GM18870 (cell line): ENCODE measurements at regions not wholly inside any gene's neighbourhood (a gene's known extent, or its start where the extent isn't known, plus 50 kb on each side); places are given as distances from the start of the nearest gene placed in this dataset.

ENCODE experiments used
- ATAC-seq: cut with Tn5 transposase; IDR thresholded peaks from one replicate; pipeline ENCODE4 v1.9.1; 2021; ENCODE audit warnings: moderate library complexity; ENCODE audit not compliant: unreplicated experiment

GRCh38 chr7:25893436-25893835, 258.6 kb upstream of the NFE2L3 start:
- ATAC-seq = no peak

DNA sequence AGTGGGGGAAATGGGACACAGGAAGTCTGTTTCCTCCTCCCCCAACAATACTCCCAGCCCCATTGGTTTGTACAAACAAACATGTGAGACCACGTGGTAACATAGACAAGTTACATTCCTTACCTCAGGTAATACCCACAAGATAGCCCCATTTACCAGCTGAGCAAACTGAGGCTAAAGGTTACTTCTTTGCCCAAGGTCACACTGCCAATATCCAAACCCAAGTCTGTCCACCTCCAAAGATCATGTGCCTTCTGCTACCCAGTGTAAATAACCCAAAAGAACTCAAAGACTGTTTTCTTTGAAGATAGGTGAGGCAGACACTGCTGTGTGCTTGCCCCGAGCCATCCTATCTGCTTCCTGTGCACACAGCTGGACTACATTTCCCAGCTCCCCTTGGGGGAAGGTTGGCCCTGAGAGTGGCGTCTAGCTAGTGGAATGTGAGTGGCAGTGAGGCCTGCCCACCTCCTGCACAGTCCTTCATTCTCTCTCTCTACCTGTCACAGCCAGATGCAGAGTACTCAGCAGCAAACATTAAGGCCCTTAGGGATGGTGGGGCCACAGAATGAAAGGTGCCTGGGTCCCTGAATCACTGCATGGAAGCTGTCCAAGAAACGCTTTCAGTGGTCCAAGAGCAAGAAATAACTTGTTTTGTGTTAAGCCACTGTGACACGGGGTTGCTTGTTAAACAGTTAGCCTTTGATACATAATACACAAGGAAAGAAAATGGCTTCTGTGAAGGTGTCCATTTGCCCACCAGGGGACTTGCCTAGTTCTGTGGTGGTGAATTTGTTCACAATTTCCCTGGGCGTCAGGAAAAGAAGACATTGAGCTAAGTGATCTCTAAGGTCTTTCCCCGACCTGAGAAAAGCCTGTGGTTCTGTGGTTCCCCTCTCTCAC, 257.7 kb upstream of the NFE2L3 start:
- no peak for ATAC-seq

DNA sequence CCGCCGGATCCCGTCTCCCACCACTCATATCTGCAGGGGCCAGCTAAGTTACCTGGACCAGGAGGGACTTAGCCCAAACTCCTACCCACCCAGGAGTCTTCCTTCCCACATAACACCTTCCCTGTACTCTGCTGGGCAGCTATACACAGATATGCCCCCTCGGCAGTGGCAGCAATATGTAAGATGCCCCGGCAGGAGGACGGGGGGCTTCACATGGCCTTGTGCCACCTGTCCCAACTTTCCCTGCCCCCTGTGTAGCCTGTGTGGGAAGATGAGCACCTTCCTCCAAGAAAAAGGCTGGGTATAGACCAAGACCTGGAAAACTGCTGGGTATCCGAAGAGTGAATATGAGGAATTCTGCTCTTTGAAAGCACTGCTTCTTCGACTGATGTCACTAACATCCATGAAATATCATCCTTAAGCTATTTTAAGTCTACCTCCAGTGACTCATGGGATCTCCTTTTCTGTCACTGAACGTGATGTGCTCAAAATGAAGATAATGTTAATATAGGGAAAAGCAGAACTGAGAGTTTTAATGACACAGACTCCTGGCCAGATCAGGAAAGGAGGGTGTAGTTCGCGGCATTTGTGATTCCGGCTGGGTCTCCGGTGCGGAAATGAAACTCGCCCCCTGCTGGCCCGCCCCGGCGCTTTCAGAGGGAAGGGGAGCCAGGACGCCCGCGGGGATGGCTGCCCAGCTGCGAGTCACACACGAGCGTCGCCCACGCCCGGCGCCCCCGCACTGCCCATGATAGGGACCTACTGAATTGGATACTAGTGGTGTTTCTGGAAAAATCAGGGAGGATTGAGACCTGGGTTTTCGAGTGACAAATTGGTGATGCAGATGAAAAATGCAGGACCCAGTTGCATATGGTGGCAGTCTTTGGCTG, 256.9 kb upstream of the NFE2L3 start:
- ATAC-seq = peak; percentile 57

GRCh38 chr7:25895792-25896171, 256.2 kb upstream of the NFE2L3 start:
- no peak for ATAC-seq

DNA sequence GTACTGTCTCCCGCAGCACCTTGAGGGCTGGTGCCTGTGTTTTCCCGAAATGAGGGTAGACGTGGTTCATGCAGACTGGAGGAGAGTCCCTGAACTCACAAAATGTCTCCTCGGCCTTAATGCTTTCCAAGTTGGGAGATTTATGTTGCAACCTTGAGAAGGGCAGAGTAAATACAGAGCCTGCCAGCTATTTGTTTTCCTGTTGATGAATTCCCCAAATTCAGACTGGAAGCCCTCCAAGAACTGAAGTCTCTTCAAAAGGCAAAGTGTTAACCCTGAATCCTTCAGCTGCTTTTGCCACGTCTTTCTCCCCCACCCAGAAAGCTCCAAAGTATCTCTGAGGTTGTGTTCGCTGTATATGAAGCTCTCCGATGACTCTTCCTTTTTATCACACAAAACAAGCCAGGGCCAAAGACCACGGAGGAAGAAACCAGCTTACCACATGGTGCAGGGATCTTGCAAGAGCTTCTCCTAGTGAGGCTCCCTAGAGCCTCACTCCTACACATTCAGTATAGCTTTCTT, 254.7 kb upstream of the NFE2L3 start:
- no peak for ATAC-seq

DNA sequence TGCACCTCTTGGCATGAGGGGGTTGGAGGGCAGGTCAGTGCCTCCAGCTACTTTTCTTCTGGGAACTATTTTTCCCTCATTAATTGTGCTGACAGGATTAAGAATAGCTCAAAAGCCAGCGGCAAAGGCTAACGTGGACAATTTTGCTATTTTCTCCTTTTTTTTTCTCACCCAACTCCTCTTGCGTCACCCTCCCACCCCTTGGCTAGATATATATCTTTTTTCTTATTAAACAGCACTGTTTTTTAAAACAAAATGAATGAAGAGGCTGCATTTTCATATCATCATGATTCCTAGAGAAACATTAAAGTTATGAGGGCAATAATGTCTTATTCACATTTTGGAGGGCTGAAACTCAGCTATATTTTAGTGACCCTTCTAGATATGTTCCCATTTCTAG, 251.8 kb upstream of the NFE2L3 start:
- no peak for ATAC-seq

DNA sequence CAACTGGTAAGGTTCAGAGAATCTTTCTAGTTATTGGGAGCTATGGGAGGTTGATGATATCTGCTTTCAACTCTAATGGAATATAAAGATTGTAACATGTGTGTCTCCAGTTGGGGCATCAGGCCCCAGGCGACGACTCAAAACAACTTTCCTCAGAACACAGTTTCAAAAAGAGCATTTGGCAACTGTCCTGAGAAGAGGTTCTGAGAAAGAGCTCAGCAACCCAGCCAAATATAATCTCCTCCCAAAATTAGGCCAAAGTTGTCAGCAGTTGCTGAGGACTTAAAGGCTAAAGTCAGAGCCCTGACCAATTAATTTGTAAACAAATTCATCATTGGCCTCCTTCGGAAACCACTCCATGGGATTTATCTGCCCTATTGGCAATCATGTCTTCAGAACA, 251.1 kb upstream of the NFE2L3 start:
- ATAC-seq = no peak

DNA sequence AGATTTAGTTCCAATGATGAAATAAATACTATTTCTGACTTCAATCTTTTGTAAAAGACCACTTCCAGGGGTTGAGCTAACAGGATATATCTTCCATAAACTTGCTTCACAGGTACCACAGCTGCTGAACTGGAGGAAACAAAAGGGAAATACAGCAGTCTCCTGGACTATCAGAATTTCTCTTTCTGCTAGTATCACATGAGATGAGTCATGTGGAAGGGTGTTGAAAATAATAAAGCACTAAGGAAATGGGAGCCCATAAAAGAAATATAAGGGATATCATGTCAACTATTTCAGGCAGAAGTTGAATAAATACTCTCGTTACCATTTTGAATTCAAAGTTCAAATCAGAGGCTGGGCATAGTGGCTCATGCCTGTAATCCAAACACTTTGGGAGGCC, 250.3 kb upstream of the NFE2L3 start:
- ATAC-seq = no peak

DNA sequence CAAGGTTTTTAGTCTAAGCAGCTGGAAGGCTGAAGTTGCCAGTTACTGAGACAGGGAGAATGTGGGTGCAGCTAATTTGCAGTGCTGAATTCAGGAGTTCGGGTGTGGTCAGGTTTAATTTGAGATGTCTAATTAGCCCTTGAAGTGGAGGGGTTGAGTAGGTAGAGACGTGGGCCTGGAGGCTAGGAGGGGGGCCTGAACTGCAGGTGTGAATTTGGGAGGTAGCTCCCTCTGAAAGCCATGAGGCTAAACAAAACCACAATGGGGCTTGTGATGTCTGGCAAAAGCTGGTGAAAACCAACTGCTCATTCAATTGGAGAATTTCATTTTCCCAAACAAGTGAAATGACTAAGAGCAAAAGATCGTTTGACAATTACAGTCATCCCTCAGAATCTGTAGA, 246.0 kb upstream of the NFE2L3 start:
- ATAC-seq = no peak

DNA sequence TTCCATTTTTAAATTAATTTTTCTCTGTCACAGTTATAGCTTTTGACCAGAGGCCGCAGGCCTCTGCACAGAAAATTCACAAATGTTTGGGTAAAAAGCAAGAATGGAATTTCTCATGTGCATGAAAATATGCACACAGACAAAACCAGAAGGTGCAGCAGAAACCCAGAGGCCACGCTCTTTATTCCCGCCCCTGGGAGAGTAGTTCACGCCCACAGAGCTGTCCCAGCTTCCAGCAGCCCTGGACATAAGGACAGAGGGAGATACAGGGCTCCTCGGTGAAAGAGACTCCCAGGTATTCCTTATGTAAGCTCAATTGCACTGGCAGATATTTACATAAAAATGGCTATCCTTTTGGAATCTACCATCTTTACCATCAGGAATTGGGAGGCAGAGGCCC, 245.2 kb upstream of the NFE2L3 start:
- ATAC-seq = no peak

DNA sequence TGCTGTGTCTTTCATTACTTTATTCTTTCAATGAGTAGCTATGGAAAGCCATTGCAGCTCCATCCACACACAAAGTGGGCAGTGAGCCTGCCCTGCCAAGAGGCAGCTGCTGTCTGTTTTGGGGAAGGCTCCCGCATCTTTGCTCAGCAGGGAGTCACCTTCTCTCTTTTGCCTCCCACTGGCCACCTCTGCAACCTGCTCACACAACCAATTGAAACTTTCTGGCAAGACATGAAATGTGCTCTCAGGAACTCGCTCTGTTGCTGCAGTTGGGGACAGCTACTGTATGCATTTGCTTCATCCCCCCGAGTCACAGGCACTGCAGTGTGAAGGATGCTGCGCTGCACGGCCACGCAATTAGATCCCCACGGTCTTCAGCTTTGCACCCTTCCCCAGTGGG, 244.8 kb upstream of the NFE2L3 start:
- no peak for ATAC-seq

DNA sequence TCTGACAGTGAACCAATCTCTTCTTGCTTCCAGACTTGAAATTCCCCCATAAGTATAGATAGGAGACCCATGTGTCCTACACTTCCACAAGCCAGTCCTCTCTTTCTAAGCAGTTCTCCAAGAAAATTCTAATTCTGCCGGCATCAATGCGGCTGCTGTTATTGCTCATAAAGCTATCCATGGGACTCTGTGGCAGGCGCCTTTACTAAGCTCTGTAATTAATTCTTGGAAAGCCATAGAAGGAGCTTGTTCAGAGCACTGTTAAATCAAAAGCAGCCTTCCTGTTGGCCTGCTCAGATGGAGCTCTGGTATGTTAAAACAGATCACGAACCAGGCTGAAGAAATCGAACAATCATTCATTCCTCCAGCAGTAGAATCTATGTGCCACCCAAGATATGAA, 244.3 kb upstream of the NFE2L3 start:
- no peak for ATAC-seq

DNA sequence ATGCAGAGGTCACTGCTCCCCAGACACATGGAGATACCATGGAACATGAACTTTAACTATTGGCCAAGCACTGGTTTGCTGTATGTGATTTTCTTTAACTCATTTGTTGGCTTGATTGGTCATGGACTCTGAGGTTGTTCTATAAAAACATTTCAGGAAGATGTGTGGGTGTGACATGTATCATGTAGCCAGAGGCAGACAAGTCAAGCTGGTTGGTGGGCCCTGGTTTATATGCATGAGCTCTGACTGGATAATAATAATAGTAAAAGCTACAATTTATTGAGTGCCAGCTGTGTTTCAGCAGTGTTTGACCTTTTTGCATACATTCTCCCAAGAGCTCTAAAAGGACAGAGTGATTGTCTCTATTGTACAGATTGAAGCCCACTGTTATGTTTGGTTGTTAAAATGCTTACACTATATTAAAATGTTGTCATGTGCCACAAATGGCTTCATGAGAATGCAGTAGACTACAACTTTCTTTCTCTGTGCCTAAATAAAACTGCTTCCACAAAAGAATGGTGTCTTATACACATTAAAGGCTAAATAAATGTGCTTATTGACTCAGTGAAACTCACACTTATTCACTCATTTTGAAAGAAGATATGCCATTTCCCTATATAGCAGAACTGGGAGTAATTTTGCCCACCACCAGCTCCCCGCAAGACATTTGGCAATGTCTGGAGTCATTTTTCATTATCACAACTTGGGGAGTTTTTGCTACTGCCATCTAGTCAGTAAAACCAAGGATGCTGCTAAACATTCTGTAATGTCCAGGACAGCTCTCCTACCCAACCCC, 243.6 kb upstream of the NFE2L3 start:
- no peak for ATAC-seq

- no peak for ATAC-seq
These were observed 240.0 kb upstream of the NFE2L3 start for GRCh38 chr7:25911738-25912607.

GRCh38 chr7:25913598-25914224, 238.3 kb upstream of the NFE2L3 start:
- no peak for ATAC-seq

DNA sequence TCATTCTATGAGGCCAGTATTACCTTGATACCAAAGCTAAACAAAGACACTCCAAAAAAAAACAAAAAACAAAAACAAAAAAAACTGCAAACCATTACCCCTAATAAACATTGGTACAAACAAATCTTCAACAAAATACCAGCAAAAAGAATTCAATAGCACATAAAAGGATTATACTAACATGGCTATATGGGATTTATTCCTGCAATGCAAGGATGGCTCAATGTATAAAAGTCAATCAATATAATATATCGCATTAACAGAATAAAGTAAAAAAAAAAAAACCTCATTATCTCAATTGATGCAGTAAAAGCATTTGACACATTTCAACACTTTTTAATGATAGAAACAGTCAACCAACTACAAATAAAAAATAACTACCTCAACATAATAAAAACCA, 233.3 kb upstream of the NFE2L3 start:
- no peak for ATAC-seq

GRCh38 chr7:25922296-25922695, 229.7 kb upstream of the NFE2L3 start:
- ATAC-seq = no peak

- no peak for ATAC-seq
These were observed 228.1 kb upstream of the NFE2L3 start for GRCh38 chr7:25923741-25924460.

- ATAC-seq = no peak
These were observed 226.0 kb upstream of the NFE2L3 start for GRCh38 chr7:25926009-25926408.
